ENCODE measurements at regions not wholly inside any gene's neighbourhood (a gene's known extent, or its start where the extent isn't known, plus 50 kb on each side); places are given as distances from the start of the nearest gene placed in this dataset.

DNA sequence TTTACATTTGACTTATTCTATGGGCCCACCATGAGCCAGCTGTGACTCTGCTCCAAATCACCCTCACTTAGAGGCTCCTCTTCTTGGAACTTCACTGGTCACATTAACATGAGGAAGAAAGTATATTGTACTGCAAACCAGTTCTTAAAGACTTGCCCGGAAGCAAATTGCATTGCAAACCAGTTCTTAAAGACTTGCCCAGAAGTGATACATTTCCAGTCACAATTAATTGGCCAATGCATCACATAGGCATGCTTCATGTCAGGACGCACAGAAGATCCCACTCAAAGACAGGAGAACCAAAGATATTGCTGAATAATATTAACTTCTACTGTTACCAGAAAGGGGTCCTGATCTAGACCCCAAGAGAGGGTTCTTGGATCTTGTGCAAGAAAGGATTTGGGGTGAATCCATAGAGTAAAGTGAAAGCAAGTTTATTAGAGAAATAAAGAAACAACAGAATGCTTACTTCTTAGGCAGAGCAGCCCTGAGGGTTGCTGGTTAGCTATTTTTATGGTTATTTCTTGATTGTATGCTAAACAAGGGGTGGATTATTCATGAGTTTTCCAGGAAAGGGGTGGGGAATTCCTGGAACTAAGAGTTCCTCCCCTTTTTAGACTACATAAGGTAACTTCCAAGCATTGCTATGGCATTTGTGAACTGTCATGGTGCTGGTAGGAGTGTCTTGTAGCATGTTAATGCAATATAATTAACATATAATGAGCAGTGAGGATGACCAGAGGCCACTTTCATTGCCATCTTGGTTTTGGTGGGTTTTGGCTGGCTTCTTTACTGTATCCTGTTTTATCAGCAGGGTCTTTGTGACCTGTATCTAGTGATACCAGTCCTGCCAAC, 54.6 kb upstream of the HCCS start:
- no peak overlapping the region for H3K9ac ChIP-seq (replicated peaks in 1 of 4; ENCODE audit: extremely low read depth in 1 of 4, low read depth in 3 of 4, low read length in 3 of 4)
- no peak overlapping the region for H3K23ac ChIP-seq (ENCODE audit: insufficient read length)
- H3K79me1 ChIP-seq (ENCODE audit: low read depth, low read length), result no peaks in the 10 kb centered on the region
- H2AK5ac ChIP-seq (ENCODE audit: low read depth, low read length), result no peak overlapping the region
- CTCF ChIA-PET (ENCODE audit: partially characterized antibody), result no interaction called here
- no peak overlapping the region for H3K4ac ChIP-seq (replicated peaks; ENCODE audit: insufficient read length, low read depth, low read length)
- H3K9me3 ChIP-seq (ENCODE audit: insufficient read depth in 2 of 2, low read depth in 1 of 2, low read length in 1 of 2), result no peaks in the 10 kb centered on the region
- H2BK5ac ChIP-seq (ENCODE audit: low read depth, low read length), result no peak overlapping the region
- no peaks in the 10 kb centered on the region for H3K36me3 ChIP-seq (ENCODE audit: control insufficient read depth in 2 of 4, insufficient read depth in 4 of 4, low read length in 3 of 4)
- H2BK20ac ChIP-seq (ENCODE audit: low read length), result no peak overlapping the region
- H2AFZ ChIP-seq (ENCODE audit: low read length), result no peak overlapping the region
- no peaks in the 10 kb centered on the region for H3K23me2 ChIP-seq (ENCODE audit: low read depth, low read length)
- no peak overlapping the region for H3K18ac ChIP-seq (ENCODE audit: extremely low read depth, low read length)
- no peaks in the 10 kb centered on the region for H3K4me1 ChIP-seq (replicated peaks in 1 of 4; ENCODE audit: control insufficient read depth in 3 of 4, insufficient read depth in 4 of 4, low read length in 3 of 4)
- H3K27me3 ChIP-seq (replicated peaks in 1 of 4; ENCODE audit: control insufficient read depth in 3 of 4, extremely low read depth in 1 of 4, insufficient read depth in 3 of 4, low read length in 3 of 4), result no peaks in the 10 kb centered on the region
- H2BK120ac ChIP-seq (replicated peaks; ENCODE audit: low read depth, low read length), result no peak overlapping the region
- H4K8ac ChIP-seq (ENCODE audit: extremely low read depth, insufficient read depth, low read length), result no peak overlapping the region
- H3K4me3 ChIP-seq (ENCODE audit: extremely low read depth in 1 of 4, insufficient read depth in 2 of 4, low read depth in 3 of 4, low read length in 4 of 4), result no peak overlapping the region
- H3K56ac ChIP-seq (replicated peaks; ENCODE audit: insufficient read length, low read depth, low read length), result no peak overlapping the region
- H3K14ac ChIP-seq (ENCODE audit: insufficient read length), result no peak overlapping the region
- no peak overlapping the region for H4K91ac ChIP-seq (replicated peaks; ENCODE audit: insufficient read length, low read length)
- no peak overlapping the region for H2BK15ac ChIP-seq (ENCODE audit: low read length)
- H4K20me1 ChIP-seq (replicated peaks in 1 of 2; ENCODE audit: control insufficient read depth in 1 of 2, insufficient read depth in 2 of 2, low read length in 2 of 2), result no peaks in the 10 kb centered on the region
- no peak for FAIRE-seq
- POLR2A ChIA-PET (ENCODE audit: partially characterized antibody), result no interaction called here
- WGBS, 2 experiments (ENCODE audit: extremely low coverage in 1 of 2, insufficient coverage in 1 of 2, insufficient read length in 1 of 2, insufficient replicate concordance in 2 of 2, low coverage in 1 of 2, low lambda C conversion rate in 2 of 2, missing lambda C conversion rate in 1 of 2), result 90% methylated on average over 2 of the region's 2 CpGs; no CpG with 5 or more reads in 1 of the 2 experiments
- H3K27ac ChIP-seq (ENCODE audit: low read depth, low read length), result no peak overlapping the region
- TF ChIP-seq BACH1 (IDR thresholded peaks at IDR 0.05; ENCODE audit: low read length) (no peak), POLR2AphosphoS5 (IDR thresholded peaks at IDR 0.05; ENCODE audit: low read depth, low read length) (no peak), SIRT6 (IDR thresholded peaks at IDR 0.05; ENCODE audit: low read length) (no peak), TAF1 (IDR thresholded peaks at IDR 0.05; ENCODE audit: low read depth, low read length) (no peak), SP1 (IDR thresholded peaks at IDR 0.05; ENCODE audit: low read depth, low read length) (no peak), CBX8 (IDR thresholded peaks at IDR 0.05; ENCODE audit: borderline replicate concordance, low read depth, low read length) (no peak)
- no peak for DNase-seq (ENCODE audit: low read depth in 1 of 2, low spot score in 2 of 2)
- H2BK12ac ChIP-seq (ENCODE audit: low read depth, low read length), result no peak overlapping the region
- H3K79me2 ChIP-seq (ENCODE audit: control insufficient read depth in 1 of 2, insufficient read depth in 2 of 2, low read length in 2 of 2), result no peaks in the 10 kb centered on the region
- no peak overlapping the region for H4K5ac ChIP-seq (ENCODE audit: insufficient read length, low read depth, low read length)
- no peak overlapping the region for H3K4me2 ChIP-seq (ENCODE audit: insufficient read depth in 1 of 2, low read depth in 2 of 2, low read length in 2 of 2)
